Fibroblast of mammary gland (primary cell): ENCODE measurements at regions not wholly inside any gene's neighbourhood (a gene's known extent, or its start where the extent isn't known, plus 50 kb on each side); places are given as distances from the start of the nearest gene placed in this dataset.

Experiments
- DNase-seq: peaks from one replicate; pipeline ENCODE4 v3.0.0-alpha.2; 2010; ENCODE audit warnings: low read depth
- H3K4me3 ChIP-seq: 2 replicates; pipeline ENCODE4 v1.5.1; 2011; ENCODE audit warnings: low read depth, mild to moderate bottlenecking, low read length, moderate library complexity; ENCODE audit not compliant: control insufficient read depth
- TF ChIP-seq, protein P1 (sequence below): conservative IDR thresholded peaks from 2 replicates; pipeline ENCODE4 v1.5.1; 2011; ENCODE audit warnings: low read depth, low read length, inconsistent platforms; ENCODE audit not compliant: control insufficient read depth, insufficient read depth

DNA sequence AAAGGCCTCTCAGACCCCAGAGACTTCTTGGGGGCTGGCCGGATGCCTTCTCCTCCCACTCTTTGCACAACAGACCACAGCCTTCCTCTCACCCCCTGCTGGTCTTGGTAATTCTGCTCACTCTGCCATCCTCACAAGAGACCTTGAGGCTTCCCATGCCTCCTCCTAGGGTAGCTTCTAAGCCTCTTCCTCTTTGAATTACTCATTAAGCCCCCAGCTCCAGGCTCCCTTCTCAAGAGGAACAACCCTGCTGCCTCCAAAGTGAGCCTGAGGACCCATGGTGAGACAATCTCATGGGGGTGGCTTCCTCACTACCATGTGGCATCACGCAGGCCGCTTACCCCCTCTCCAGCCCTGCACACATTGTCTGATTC is 184.6 kb upstream of the SYT13 start:
- H3K4me3 ChIP-seq: no peak overlapping the region
- TF ChIP-seq, protein P1, sequence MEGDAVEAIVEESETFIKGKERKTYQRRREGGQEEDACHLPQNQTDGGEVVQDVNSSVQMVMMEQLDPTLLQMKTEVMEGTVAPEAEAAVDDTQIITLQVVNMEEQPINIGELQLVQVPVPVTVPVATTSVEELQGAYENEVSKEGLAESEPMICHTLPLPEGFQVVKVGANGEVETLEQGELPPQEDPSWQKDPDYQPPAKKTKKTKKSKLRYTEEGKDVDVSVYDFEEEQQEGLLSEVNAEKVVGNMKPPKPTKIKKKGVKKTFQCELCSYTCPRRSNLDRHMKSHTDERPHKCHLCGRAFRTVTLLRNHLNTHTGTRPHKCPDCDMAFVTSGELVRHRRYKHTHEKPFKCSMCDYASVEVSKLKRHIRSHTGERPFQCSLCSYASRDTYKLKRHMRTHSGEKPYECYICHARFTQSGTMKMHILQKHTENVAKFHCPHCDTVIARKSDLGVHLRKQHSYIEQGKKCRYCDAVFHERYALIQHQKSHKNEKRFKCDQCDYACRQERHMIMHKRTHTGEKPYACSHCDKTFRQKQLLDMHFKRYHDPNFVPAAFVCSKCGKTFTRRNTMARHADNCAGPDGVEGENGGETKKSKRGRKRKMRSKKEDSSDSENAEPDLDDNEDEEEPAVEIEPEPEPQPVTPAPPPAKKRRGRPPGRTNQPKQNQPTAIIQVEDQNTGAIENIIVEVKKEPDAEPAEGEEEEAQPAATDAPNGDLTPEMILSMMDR: no peak
- peak; percentile 50 for DNase-seq

DNA sequence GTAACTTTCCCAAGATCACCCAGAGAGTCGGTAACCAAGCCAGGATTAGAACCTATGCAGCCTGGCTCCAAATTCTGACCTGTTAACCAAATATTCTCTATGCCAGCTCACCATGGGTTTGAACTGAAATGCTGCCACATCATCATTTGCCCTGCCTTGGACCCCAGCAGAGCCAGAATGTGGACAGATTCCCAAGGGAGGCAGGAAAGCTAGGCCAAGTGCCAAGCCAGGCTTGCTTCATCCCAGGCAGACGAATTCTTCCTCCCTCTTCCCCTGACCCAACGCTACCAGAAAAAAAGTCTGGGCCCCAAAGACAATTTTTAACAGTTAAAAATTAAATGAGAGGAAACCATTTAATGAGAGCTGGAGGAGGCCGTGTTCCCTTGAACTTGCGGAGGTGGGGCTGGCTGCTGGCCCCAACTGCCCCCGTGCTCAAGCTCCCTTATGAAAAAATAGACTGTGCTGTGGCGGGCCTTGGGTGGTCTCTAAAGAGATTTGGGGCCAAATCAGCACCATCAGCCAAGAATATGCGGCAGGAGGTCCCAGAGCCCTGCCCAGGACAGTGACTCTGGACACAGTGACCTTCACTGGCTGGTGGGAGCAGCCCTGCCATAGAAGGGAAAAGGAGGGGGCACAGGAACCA is 184.1 kb upstream of the SYT13 start:
- TF ChIP-seq, protein P1: no peak
- no peak overlapping the region for H3K4me3 ChIP-seq
- DNase-seq: peak; percentile 86

DNA sequence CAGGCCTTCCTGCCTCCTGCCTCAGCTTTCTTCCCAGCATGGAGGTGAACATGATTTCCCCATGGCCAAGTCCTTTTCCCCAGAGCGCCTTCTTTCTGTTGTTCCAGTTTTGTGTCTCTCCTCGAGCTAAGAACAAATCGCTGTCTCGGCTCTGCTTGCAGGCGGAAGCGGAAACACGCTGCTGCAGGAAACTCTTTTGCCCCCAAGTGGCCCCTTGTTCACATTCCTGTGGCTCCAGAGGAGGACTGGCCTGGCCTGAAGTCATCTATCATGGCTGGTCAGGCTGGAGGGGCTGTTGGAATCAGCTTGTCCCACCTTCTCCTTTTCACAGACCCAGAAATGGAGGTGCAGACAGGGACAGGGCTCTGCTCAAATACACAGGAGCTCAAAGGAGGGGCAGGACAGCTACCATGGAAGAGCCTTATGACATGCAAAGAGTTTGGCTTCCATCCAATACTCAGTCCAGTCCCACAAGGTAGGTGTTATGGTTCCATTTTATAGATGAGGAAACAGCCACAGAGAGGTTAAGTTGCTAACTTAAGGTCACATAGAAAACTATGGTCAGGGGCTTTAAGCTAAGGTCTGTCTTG is 182.2 kb upstream of the SYT13 start:
- H3K4me3 ChIP-seq: no peak overlapping the region
- peak; percentile 33 for DNase-seq
- TF ChIP-seq, protein P1: no peak

DNA sequence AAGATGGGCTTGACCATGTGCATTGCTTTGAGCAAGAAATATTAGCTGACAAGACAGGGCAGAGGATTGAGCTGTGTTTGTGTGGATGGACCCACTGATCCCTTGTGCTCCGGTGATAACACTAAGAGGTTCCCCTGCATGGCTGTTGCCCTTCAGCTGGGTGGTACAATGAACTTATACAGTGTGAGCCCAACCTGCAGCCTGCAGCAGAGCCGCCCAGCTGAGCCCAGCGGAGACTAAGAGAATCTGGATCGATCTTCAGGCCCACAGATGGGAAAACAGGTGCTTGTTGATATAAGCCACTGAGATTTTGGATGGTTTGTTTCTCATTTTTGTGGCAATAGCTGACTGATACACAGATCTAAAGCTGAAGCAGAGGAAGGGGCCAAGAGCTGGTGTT is 177.4 kb upstream of the SYT13 start:
- TF ChIP-seq, protein P1: no peak
- no peak overlapping the region for H3K4me3 ChIP-seq

DNA sequence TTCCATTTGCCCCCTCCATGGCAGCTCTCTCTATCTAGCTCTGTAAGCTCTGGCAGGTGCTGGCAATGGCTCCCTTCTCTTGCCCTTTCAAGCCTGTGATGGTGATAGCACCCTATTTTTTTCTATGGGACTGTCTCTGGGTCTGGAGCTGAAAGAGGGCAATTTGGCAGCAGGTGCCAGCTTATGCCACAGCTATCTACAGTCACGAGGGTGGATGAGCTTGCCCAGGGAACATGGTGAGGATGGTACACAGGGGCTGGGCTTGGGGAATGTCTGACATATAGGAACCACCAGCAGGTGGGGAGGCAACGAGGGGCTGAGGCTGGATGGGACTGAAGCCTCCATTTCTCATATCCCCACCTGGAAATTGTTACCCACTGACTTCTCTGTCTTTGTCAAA is 175.4 kb upstream of the SYT13 start:
- H3K4me3 ChIP-seq: no peak overlapping the region
- DNase-seq: no peak
- TF ChIP-seq, protein P1: no peak

More for the DNA sequence above, 177.4 kb upstream of the SYT13 start:
- DNase-seq: no peak

DNA sequence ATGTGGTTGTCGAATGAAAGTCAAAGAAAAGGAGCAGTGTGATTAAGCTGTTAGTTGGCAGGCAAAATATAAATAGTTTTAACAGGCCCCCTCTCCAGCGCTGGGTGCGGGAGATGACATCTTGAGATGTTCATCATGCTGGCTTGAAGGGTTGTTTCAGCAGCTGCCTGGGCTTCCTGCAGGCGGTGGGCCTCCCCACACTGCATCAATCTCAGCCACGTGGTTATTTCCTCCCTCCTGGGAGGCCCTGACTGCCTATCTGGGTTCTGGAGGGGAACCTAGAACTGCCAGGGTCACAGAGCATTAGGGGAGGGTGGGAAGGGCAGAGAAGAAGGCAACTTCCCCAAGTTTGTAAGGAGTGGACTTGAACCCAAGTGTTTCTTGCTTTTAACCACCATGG is 173.3 kb upstream of the SYT13 start:
- DNase-seq: no peak
- TF ChIP-seq, protein P1: no peak
- H3K4me3 ChIP-seq: no peak overlapping the region
